K562 (cell line): ENCODE measurements at regions not wholly inside any gene's neighbourhood (a gene's known extent, or its start where the extent isn't known, plus 50 kb on each side); places are given as distances from the start of the nearest gene placed in this dataset.

Experiments
- ATAC-seq: fragments of 200-7000 bp; cut with Tn5 transposase; 3 replicates; pipeline ENCODE4 v1.9.1; 2020; ENCODE audit warnings: moderate library complexity
- BruUV-seq: library from RNA; stranded (reverse); fragments of 400-500 nt; replicated peaks from 2 replicates; lab custom pipeline; 2021; lab: Mats Ljungman, UMichigan
- CTCF ChIA-PET: fragments of 300-600 bp; formaldehyde crosslinking; extraction: SDS; loops from one replicate; lab custom pipeline; 2021; ENCODE audit warnings: low intra/inter-chr PET ratio; lab: Yijun Ruan, JAX
- POLR2A ChIA-PET: fragments of 300-600, 350-650 bp; sonication (Branson Sonifier 250); formaldehyde crosslinking; extraction: SDS; loops from one replicate; lab custom pipeline; 2021; ENCODE audit warnings: antibody characterized with exemption, inconsistent platforms; lab: Yijun Ruan, JAX
- DNase-seq, 4 experiments: peaks; one replicate each; pipeline versions ENCODE4 v3.0.0 to v3.0.0-alpha.2; 2011 to 2018; ENCODE audit warnings: low spot score in 3 of 4, mixed read lengths in 3 of 4; ENCODE audit errors: extremely low read depth in 1 of 4
- FAIRE-seq: peaks from 2 replicates; lab custom pipeline; 2011; peaks lifted over from hg19 to GRCh38; lab: Jason Lieb, UNC
- H2AFZ ChIP-seq: 2 replicates; pipeline ENCODE4 v1.6.0; 2011; ENCODE audit warnings: low read depth, low read length, control low read depth, inconsistent platforms
- H3K27ac ChIP-seq: fragments of 200-600 bp; 3 replicates; pipeline ENCODE4 v1.8.0; 2011; ENCODE audit warnings: low read depth, mild to moderate bottlenecking, control low read depth, inconsistent platforms, low read length, moderate library complexity, mixed read lengths; ENCODE audit errors: extremely low read depth
- H3K27me3 ChIP-seq, 2 experiments: fragments of 300-600 bp in 1 of 2; 2 replicates in 1 of 2; 3 replicates in 1 of 2; pipeline versions ENCODE4 v1.6.0 to v1.8.0; 2011; ENCODE audit warnings: inconsistent platforms in 2 of 2, low read length in 2 of 2, mild to moderate bottlenecking in 1 of 2, mixed read lengths in 1 of 2, moderate library complexity in 1 of 2; ENCODE audit not compliant: control insufficient read depth in 2 of 2, insufficient read depth in 2 of 2
- H3K36me3 ChIP-seq: fragments of 300-600 bp; 3 replicates; pipeline ENCODE4 v1.8.0; 2011; ENCODE audit warnings: mild to moderate bottlenecking, low read length, inconsistent platforms; ENCODE audit not compliant: control insufficient read depth, insufficient read depth
- H3K4me1 ChIP-seq, 2 experiments: fragments of 200-600 bp in 1 of 2; replicated peaks in 1 of 2; 2 replicates in 1 of 2; 3 replicates in 1 of 2; pipeline versions ENCODE4 v1.5.1 to v1.8.0; 2011; ENCODE audit warnings: inconsistent platforms in 2 of 2, low read length in 2 of 2, mild to moderate bottlenecking in 1 of 2, mixed read lengths in 1 of 2, moderate library complexity in 1 of 2; ENCODE audit not compliant: control insufficient read depth in 2 of 2, insufficient read depth in 2 of 2
- H3K4me2 ChIP-seq: 2 replicates; pipeline ENCODE4 v1.6.1; 2011; ENCODE audit warnings: low read length, control low read depth, inconsistent platforms, mixed read lengths; ENCODE audit not compliant: insufficient read depth
- H3K4me3 ChIP-seq: fragments of 200-600 bp; sonication (generic), shearing (Covaris generic); 2 replicates; pipeline ENCODE4 v1.5.1; 2016; ENCODE audit warnings: control low read depth, inconsistent platforms
- H3K79me2 ChIP-seq: fragments of 200-600 bp; 3 replicates; pipeline ENCODE4 v1.8.0; 2011; ENCODE audit warnings: low read length, inconsistent platforms; ENCODE audit not compliant: control insufficient read depth, insufficient read depth
- H3K9ac ChIP-seq, 2 experiments: 2 replicates each; pipeline versions ENCODE4 v1.6.0 to v1.6.1; 2011; ENCODE audit warnings: low read depth in 2 of 2, low read length in 2 of 2, control low read depth in 1 of 2, inconsistent platforms in 1 of 2, mild to moderate bottlenecking in 1 of 2, mixed read lengths in 1 of 2; ENCODE audit not compliant: insufficient read depth in 1 of 2
- H3K9me1 ChIP-seq: one replicate; pipeline ENCODE4 v1.6.0; 2011; ENCODE audit warnings: inconsistent platforms, mild to moderate bottlenecking, low read length, moderate library complexity; ENCODE audit not compliant: control insufficient read depth, insufficient read depth
- H3K9me3 ChIP-seq: replicated peaks from 2 replicates; pipeline ENCODE4 v1.5.1; 2011; ENCODE audit warnings: low read depth, low read length, inconsistent platforms; ENCODE audit not compliant: control insufficient read depth, insufficient read depth
- H4K20me1 ChIP-seq: replicated peaks from 2 replicates; pipeline ENCODE4 v1.6.1; 2011; ENCODE audit warnings: low read length, inconsistent platforms, mixed read lengths; ENCODE audit not compliant: control insufficient read depth, insufficient read depth
- BRD4 ChIP-seq: fragments of 200-600 bp; sonication (generic); IDR thresholded peaks from 2 replicates; pipeline ENCODE4 v1.6.1; 2017; ENCODE audit warnings: inconsistent platforms
- BRF2 ChIP-seq: IDR thresholded peaks from 3 replicates; pipeline ENCODE4 v1.6.1; 2011; ENCODE audit warnings: borderline replicate concordance, mild to moderate bottlenecking; ENCODE audit not compliant: insufficient read length, insufficient read depth
- GATA2 ChIP-seq: sonication (generic); formaldehyde crosslinking; IDR thresholded peaks from 2 replicates; pipeline ENCODE4 v1.4.0; 2020; ENCODE audit warnings: mild to moderate bottlenecking, missing genetic modification reagents
- HNRNPK ChIP-seq: fragments of 200-400 bp; formaldehyde crosslinking; IDR thresholded peaks from one replicate; pipeline ENCODE4 v1.6.1; 2018; ENCODE audit warnings: mild to moderate bottlenecking, low read depth, low read length; ENCODE audit not compliant: poor library complexity, severe bottlenecking
- HOXB6 ChIP-seq: fragments of 250-450 bp; sonication (Bioruptor Pico); IDR thresholded peaks from 2 replicates; pipeline ENCODE4 v1.5.1; 2022; ENCODE audit warnings: mild to moderate bottlenecking, borderline replicate concordance
- KLF1 ChIP-seq: fragments of 450-650 bp; IDR thresholded peaks from 2 replicates; pipeline ENCODE4 v1.6.1; 2016; ENCODE audit warnings: missing genetic modification characterization, missing compliant biosample characterization
- PML ChIP-seq: IDR thresholded peaks from 2 replicates; pipeline ENCODE4 v1.6.1; 2012; ENCODE audit warnings: low read length, inconsistent platforms
- POLR2G ChIP-seq: fragments of 200-400 bp; formaldehyde crosslinking; IDR thresholded peaks from 2 replicates; pipeline ENCODE4 v1.6.1; 2017; ENCODE audit warnings: low read depth, mild to moderate bottlenecking, antibody characterized with exemption, low read length, moderate library complexity
- RFX5 ChIP-seq: IDR thresholded peaks from 2 replicates; pipeline ENCODE4 v1.6.1; 2011; ENCODE audit warnings: low read depth, mild to moderate bottlenecking, improper control_type of control experiment, low read length
- SAFB ChIP-seq: fragments of 200-400 bp; formaldehyde crosslinking; IDR thresholded peaks from 2 replicates; pipeline ENCODE4 v1.6.1; 2017; ENCODE audit warnings: low read depth, low read length, borderline replicate concordance
- SMARCB1 ChIP-seq: IDR thresholded peaks from 2 replicates; pipeline ENCODE4 v1.6.1; 2011; ENCODE audit warnings: improper control_type of control experiment, low read depth; ENCODE audit not compliant: insufficient read length
- SUPT5H ChIP-seq: fragments of 450-650 bp; IDR thresholded peaks from 2 replicates; pipeline ENCODE4 v1.6.1; 2016
- TRIM24 ChIP-seq, 2 experiments: fragments of 450-650 bp; IDR thresholded peaks; 2 replicates each; pipeline ENCODE4 v1.6.1; 2016
- ZC3H11A ChIP-seq: IDR thresholded peaks from 2 replicates; pipeline ENCODE4 v1.6.1; 2012; ENCODE audit warnings: low read depth, low read length, improper control_type of control experiment
- ZNF124 ChIP-seq: sonication (generic); formaldehyde crosslinking; IDR thresholded peaks from 2 replicates; pipeline ENCODE4 v1.8.1; 2022; ENCODE audit warnings: missing genetic modification reagents
- ZNF175 ChIP-seq: fragments of 200-800 bp; sonication (Bioruptor generic); IDR thresholded peaks from 2 replicates; pipeline ENCODE4 v1.6.1; 2016; ENCODE audit warnings: low read depth, mild to moderate bottlenecking, missing genetic modification characterization, missing compliant biosample characterization
- WGBS: fragments of 100-300 bp; shearing (Covaris generic); methylation state at CpG from one replicate; pipeline ENCODE4 v1.1.6; 2016; ENCODE audit warnings: low coverage, mixed read lengths; ENCODE audit not compliant: insufficient coverage; ENCODE audit errors: missing lambda C conversion rate; 5-methylcytosine and 5-hydroxymethylcytosine counted together
- in situ Hi-C: fragments of 300-500 bp; cut with MboI; formaldehyde crosslinking; loops from 4 replicates; pipeline ENCODE4 v1.15.0; 2018; ENCODE audit warnings: inconsistent platforms, mixed read lengths
- intact Hi-C: fragments of 100-400 bp; cut with micrococcal nuclease; formaldehyde crosslinking; loops from 2 replicates; pipeline ENCODE4 v1.14.2; 2022

GRCh38 chr5:67989456-67989855 is 226.1 kb upstream of the PIK3R1 start:
- no peak for TF ChIP-seq ZNF175 (CRISPR knock-in tag)
- no peak for TF ChIP-seq BRD4
- TF ChIP-seq SMARCB1 = no peak
- TF ChIP-seq SUPT5H = no peak
- no peak for TF ChIP-seq HOXB6 (CRISPR knock-in tag)
- no peak for TF ChIP-seq ZC3H11A
- Histone ChIP-seq H3K36me3 (no peaks in the 10 kb centered on the region), H3K27me3 (no peaks in the 10 kb centered on the region; a peak in 1 of 5 replicates), H3K9me3 (no peaks in the 10 kb centered on the region), H3K4me3 (no peak overlapping the region), H3K4me1 (no peaks in the 10 kb centered on the region), H2AFZ (no peak overlapping the region), H3K4me2 (no peak overlapping the region), H4K20me1 (no peaks in the 10 kb centered on the region), H3K9me1 (no peaks in the 10 kb centered on the region), H3K27ac (no peak overlapping the region), H3K9ac (no peak overlapping the region), H3K79me2 (no peaks in the 10 kb centered on the region)
- DNase-seq = no peak
- WGBS = 0% methylated on average over 2 of the region's 2 CpGs
- POLR2A ChIA-PET = no interaction called here
- no peak for ATAC-seq
- FAIRE-seq = no peak
- no TSS peak for BruUV-seq
- in situ Hi-C loops (no loop called here), intact Hi-C loops (no loop called here)
- CTCF ChIA-PET = no interaction called here

GRCh38 chr5:67986761-67987160 is 228.8 kb upstream of the PIK3R1 start:
- DNase-seq (no peak), ATAC-seq (no peak), FAIRE-seq (no peak)
- Histone ChIP-seq H3K9me1 (no peaks in the 10 kb centered on the region), H3K9me3 (no peaks in the 10 kb centered on the region), H3K4me3 (no peak overlapping the region), H3K9ac (no peak overlapping the region), H3K79me2 (no peaks in the 10 kb centered on the region), H3K4me1 (no peaks in the 10 kb centered on the region), H4K20me1 (no peaks in the 10 kb centered on the region), H3K27ac (no peak overlapping the region), H3K36me3 (no peaks in the 10 kb centered on the region), H3K27me3 (no peaks in the 10 kb centered on the region; a peak in 1 of 5 replicates), H3K4me2 (no peak overlapping the region), H2AFZ (no peak overlapping the region)
- intact Hi-C loops = no loop called here
- CTCF ChIA-PET = no interaction called here
- TF ChIP-seq HNRNPK = no peak
- no peak for TF ChIP-seq BRF2
- no peak for TF ChIP-seq POLR2G
- TF ChIP-seq ZNF124 (CRISPR knock-in tag) = no peak
- no peak for TF ChIP-seq GATA2 (CRISPR knock-in tag)
- no peak for TF ChIP-seq TRIM24 (IDR thresholded peaks at IDR 0.05)
- no peak for TF ChIP-seq PML
- TF ChIP-seq SAFB = no peak
- TF ChIP-seq KLF1 (tag) = no peak
- TF ChIP-seq RFX5 = no peak
- POLR2A ChIA-PET = no interaction called here
- 0% methylated on average over 2 of the region's 2 CpGs for WGBS
- BruUV-seq = no TSS peak
- in situ Hi-C loops = no loop called here
